ENCODE measurements at regions not wholly inside any gene's neighbourhood (a gene's known extent, or its start where the extent isn't known, plus 50 kb on each side); places are given as distances from the start of the nearest gene placed in this dataset.

DNA sequence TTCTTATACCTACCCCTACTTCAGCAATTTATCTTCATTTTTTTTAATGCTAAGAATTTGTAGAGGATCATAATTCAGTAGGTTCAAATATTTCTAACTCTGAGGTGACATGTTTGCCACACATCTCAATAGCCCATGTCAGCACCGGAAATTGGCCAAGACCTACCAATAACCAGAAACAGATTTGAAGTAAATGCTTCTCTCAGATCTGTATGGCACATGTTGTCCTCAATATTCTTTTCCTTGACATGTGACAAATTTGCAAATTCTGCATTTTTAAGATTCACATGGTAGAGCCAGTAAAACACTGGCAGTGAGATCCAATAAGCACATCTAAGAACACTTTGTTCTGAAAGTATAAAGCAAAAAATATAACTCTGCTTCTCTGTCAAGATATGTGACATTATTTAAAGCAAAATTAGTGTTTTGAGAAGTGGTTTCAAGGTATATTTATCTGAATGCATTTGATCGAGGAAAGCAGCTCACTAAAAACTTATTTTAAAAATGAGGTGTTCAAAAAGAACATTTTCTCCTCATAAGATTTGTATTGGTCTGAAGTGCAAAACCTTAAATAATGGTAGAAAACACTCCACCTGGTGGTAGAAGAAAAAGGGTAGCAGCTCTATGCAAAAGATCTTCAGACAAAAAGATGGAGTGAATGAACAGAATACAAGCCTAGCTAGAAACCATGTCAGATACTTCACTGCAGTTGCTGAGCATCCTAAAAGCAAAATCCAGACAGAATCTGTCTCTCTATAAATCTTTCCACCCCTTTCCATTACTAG is 513.8 kb upstream of the FAM241A start:
- ATAC-seq = no peak

DNA sequence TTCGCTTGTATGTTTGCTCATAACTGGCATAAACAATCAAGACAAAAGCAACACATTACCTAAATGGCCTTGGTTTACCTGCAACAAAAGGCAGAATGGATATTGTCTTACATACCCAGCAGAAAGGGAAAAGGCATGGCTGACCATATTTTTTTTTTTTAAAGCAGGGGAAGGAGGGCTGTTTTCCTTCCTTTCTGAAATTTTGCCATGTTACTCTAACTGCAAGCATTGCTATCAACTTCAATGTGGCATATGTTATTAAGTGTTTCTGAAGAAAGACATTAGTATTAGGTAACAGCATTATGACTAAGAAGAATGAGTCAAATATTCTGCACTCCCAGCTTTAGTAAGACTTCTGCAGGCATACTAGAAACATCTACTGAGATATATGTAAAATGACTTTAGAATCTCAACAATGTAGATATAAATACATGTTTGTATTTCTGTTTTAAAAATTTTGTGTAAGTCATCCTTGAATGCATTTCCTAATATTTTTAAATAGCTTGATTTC is 512.6 kb upstream of the FAM241A start:
- ATAC-seq = no peak

- no peak for ATAC-seq
Observed at GRCh38 chr4:111633663-111634266, 511.5 kb upstream of the FAM241A start.

DNA sequence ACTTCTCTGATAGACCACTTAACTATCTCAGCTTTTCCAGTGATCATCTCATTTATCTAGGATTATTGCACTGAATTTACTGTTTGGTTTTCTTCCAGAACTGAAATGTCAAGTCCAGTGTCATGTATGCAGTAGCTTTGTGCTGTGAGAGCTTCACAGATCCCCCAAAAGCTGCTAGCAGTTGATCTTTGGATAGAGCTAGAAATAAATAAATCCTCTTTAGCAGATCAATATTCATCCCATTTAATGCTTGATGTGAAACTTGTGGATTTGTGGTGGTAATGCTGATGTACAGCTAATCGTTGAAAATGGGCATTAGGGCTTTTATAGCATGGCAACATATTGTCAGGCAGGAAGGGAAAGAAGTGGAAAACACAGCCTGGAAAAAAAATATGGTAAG is 509.6 kb upstream of the FAM241A start:
- no peak for ATAC-seq

GRCh38 chr4:111636961-111637585 is 508.2 kb upstream of the FAM241A start:
- no peak for ATAC-seq

- no peak for ATAC-seq
Observed at GRCh38 chr4:111639120-111639690, 506.0 kb upstream of the FAM241A start.

DNA sequence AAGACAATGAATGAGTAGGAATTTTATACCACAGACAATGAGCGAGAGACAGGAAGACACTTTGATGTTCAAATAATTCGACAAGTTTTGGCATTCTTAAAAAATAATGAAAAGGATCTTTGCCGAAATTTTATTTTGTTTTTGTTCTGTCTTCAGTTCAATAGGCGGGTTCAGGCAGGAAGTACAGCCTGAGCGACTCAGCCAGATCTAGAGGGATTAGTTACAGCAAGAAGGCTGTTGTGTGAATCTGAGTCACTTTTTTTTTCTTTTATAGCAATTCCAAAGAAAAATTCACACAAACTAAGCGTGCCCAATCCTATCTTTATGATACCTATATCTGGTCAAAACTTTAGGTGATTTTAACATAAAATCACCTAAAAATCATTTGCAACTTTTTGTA is 505.4 kb upstream of the FAM241A start:
- ATAC-seq = no peak

- ATAC-seq = no peak
Observed at GRCh38 chr4:111641813-111642579, 503.3 kb upstream of the FAM241A start.

- no peak for ATAC-seq
Observed at GRCh38 chr4:111648056-111648455, 497.2 kb upstream of the FAM241A start.

- ATAC-seq = no peak
Observed at GRCh38 chr4:111649308-111649707, 495.9 kb upstream of the FAM241A start.

DNA sequence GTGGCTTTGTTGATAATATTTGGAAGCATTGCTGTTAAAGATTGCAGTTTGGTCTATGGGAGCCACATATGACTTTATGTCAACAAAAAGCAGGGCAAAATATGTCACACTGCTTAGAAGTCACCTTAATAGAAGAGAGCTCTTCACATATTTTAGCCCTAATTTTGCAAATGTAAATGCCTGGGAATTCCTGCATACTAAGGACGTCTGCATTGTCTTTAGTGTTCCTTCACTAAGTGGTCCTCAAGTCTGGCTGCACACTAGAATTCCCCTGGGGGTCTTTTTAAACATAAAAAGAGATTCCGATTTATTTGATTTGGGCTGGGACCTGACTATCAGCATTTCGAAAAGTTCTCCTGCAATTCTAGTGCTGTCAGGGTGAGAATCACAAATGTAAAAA is 495.1 kb upstream of the FAM241A start:
- no peak for ATAC-seq

DNA sequence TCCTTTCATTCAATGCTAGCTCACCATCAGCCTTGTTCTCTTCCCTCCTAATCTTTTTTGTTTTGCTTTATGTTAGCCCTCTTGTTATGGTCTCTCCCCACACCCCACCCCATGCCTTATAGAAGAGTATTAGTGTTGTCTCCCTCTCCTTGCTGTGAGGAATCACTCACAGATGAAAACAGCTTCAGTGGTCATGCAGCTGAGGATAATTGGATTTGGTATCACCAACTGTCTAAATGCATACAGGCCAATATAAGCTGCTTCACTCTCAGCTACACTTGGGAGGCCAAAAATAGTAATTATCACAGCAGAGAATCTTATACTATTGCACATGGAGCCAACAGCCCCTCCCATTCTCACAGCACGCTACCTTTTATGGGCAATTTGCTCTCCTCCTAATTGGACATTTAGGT is 494.6 kb upstream of the FAM241A start:
- ATAC-seq = no peak

GRCh38 chr4:111652236-111652635 is 493.0 kb upstream of the FAM241A start:
- ATAC-seq = no peak

DNA sequence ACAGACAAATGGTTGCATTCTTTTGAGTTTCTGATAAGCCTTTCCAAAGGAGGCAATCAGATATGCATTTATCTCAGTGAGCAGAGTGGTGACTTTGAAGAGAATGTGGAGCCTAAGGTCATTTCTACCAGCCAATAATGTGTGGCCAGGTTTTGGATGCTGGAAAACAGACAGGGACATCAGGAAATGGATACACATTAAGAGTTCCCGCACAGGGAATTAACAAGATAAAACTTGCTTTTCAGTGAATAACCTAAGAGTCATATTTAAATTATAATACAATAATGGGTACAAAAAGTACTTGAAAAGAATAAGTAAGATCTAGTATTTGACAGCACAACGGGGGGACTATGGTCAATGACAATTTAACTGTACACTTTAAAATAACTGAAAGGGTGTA is 492.3 kb upstream of the FAM241A start:
- ATAC-seq = no peak

- no peak for ATAC-seq
Observed at GRCh38 chr4:111662496-111662895, 482.8 kb upstream of the FAM241A start.

GRCh38 chr4:111664308-111664945 is 480.8 kb upstream of the FAM241A start:
- ATAC-seq = no peak

DNA sequence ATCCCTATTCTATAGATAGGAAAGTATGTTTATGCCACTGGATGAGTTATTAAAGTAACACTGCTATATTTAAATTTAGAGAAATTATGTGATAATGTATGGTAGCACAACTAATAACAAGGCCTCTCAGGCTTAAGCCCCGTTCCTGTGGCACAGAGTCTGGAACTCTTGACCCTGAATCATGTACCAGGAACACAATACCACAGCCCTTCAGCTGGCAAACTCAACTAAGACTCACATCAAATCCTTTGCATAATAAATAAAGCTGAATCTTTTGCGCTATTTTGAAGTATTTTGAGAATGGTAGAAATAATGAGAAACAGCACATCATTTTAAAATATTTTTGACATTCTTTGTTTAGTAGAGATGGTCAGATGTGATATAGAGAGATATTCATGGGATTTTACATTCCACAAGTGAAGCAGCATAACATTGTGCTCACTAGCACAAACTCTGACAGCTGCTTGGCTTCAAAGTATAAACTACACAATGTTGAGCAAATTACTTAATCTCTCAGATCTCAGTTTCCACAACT is 478.4 kb upstream of the FAM241A start:
- ATAC-seq = no peak

DNA sequence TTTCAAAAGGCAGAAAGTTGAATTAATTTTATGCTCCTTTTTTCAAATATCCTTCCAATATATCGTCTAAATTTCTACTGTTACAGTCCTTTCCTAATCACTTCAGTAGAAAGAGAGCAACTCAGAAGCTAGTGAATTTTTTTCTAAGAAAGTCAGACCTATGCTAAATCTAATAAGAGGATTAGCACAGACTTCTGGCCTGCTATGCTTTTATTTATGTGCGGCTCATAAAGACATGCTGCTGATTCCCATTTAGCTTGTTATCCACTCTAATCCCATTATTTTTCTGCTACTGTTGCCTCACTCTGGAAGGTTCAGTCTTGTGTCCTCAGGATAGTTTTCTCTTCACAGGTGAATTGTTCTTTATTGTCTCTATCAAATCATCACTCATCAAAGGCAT is 473.5 kb upstream of the FAM241A start:
- no peak for ATAC-seq

- no peak for ATAC-seq
Observed at GRCh38 chr4:111675746-111676145, 469.5 kb upstream of the FAM241A start.

- ATAC-seq = no peak
Observed at GRCh38 chr4:111676533-111676932, 468.7 kb upstream of the FAM241A start.

DNA sequence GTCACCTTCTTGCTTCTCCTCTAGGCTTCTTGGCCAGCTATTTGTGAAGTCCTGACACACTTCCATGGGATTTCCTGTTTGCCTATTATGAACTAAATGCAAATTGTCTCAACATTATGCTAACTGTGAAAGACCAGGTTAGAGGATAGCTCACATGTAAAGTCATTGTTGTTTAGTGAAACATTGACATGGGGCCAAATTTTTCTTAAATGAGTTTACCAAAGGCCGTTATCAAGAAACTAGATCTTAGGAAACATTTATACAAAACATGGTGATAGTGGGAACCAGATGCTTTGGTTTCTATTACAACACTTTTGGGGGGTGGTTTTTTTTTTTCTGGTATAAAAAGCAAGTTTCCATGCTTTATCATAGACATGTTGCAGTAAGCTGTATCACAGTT is 466.8 kb upstream of the FAM241A start:
- no peak for ATAC-seq

DNA sequence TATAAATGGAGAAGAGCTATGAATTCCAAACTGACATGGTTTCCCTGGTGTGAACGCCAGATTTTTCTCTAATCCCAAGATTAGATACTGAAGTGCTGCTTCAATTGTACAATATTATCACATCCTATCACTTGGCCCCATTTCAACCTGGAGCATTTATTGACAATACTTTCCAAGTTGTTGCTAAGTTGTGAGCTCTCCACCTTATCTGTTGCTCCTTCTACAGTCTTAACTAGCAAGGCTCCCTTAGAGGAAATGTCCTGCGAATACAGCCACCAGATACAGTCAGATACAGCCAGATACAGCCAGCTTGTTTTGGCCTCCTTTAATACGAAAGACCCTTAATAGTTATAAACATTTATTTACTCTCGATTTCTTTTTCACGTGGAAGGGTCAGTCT is 466.3 kb upstream of the FAM241A start:
- ATAC-seq = no peak

Measured in activated CD4-positive, CD25-positive, alpha-beta regulatory T cell treated with anti-CD3 and anti-CD28 coated beads, Interleukin-2, amount 50 U/mL, for 24 hours (primary cell).